GM23338 (cell line): ENCODE measurements at regions not wholly inside any gene's neighbourhood (a gene's known extent, or its start where the extent isn't known, plus 50 kb on each side); places are given as distances from the start of the nearest gene placed in this dataset.

Experiments
- ATAC-seq: fragments of 200-7000 bp; cut with Tn5 transposase; 3 replicates; pipeline ENCODE4 v1.9.1; 2020
- DNase-seq: peaks from one replicate; pipeline ENCODE4 v3.0.0-alpha.2; 2015; ENCODE audit warnings: low spot score
- H2AFZ ChIP-seq: fragments of 200-600 bp; sonication (generic); 2 replicates; pipeline ENCODE4 v1.8.0; 2016; ENCODE audit warnings: antibody characterized with exemption, mild to moderate bottlenecking, moderate library complexity
- H3F3A ChIP-seq: fragments of 200-600 bp; sonication (generic); replicated peaks from 2 replicates; pipeline ENCODE4 v1.8.0; 2017; ENCODE audit warnings: antibody characterized with exemption, mixed run types, low read depth
- H3K27ac ChIP-seq: fragments of 200-600 bp; sonication (generic); 2 replicates; pipeline ENCODE4 v1.6.1; 2016; ENCODE audit warnings: low read depth
- H3K27me3 ChIP-seq: fragments of 200-600 bp; sonication (generic); 2 replicates; pipeline ENCODE4 v1.8.0; 2016; ENCODE audit warnings: mild to moderate bottlenecking, mixed run types, moderate library complexity; ENCODE audit not compliant: insufficient read depth
- H3K36me3 ChIP-seq: fragments of 200-600 bp; sonication (generic); 2 replicates; pipeline ENCODE4 v1.8.0; 2016; ENCODE audit warnings: mild to moderate bottlenecking; ENCODE audit not compliant: insufficient read depth
- H3K4me1 ChIP-seq: fragments of 200-600 bp; sonication (generic); 2 replicates; pipeline ENCODE4 v1.8.0; 2016; ENCODE audit warnings: mild to moderate bottlenecking, moderate library complexity; ENCODE audit not compliant: insufficient read depth
- H3K4me2 ChIP-seq: fragments of 200-600 bp; sonication (generic); 2 replicates; pipeline ENCODE4 v1.7.1; 2017; ENCODE audit warnings: mixed run types
- H3K4me3 ChIP-seq: fragments of 200-600 bp; sonication (generic); 2 replicates; pipeline ENCODE4 v1.6.1; 2016; ENCODE audit warnings: mixed run types
- H3K79me2 ChIP-seq: fragments of 200-600 bp; sonication (generic); replicated peaks from 2 replicates; pipeline ENCODE4 v1.8.0; 2017; ENCODE audit warnings: mild to moderate bottlenecking; ENCODE audit not compliant: insufficient read depth
- H3K9me2 ChIP-seq: fragments of 200-600 bp; sonication (generic); 2 replicates; pipeline ENCODE4 v1.8.0; 2017; ENCODE audit not compliant: insufficient read depth
- H4K20me1 ChIP-seq: fragments of 200-600 bp; sonication (generic); replicated peaks from 2 replicates; pipeline ENCODE4 v1.8.0; 2017; ENCODE audit warnings: mild to moderate bottlenecking; ENCODE audit not compliant: insufficient read depth
- H3K27ac Mint-ChIP-seq: 2 replicates; pipeline ENCODE4 v1.8.0; 2020; ENCODE audit warnings: inconsistent platforms, mild to moderate bottlenecking, moderate library complexity, mixed read lengths
- H3K27me3 Mint-ChIP-seq: 3 replicates; pipeline ENCODE4 v1.8.0; 2022; ENCODE audit warnings: low read depth, mild to moderate bottlenecking, moderate library complexity, mixed read lengths, inconsistent platforms; ENCODE audit not compliant: insufficient read depth, poor library complexity
- H3K36me3 Mint-ChIP-seq: 3 replicates; pipeline ENCODE4 v1.8.0; 2021; ENCODE audit warnings: low read depth, mild to moderate bottlenecking, inconsistent platforms, moderate library complexity, mixed read lengths
- H3K4me1 Mint-ChIP-seq: 3 replicates; pipeline ENCODE4 v1.8.0; 2020; ENCODE audit warnings: mild to moderate bottlenecking, inconsistent platforms, mixed read lengths
- H3K4me3 Mint-ChIP-seq: 3 replicates; pipeline ENCODE4 v1.8.0; 2021; ENCODE audit warnings: moderate library complexity, mild to moderate bottlenecking, inconsistent platforms, mixed read lengths
- H3K9me3 Mint-ChIP-seq: 3 replicates; pipeline ENCODE4 v1.8.0; 2020; ENCODE audit warnings: moderate library complexity, mild to moderate bottlenecking, inconsistent platforms, mixed read lengths
- CREB1 ChIP-seq: fragments of 250-450 bp; sonication (Bioruptor Pico); IDR thresholded peaks from 2 replicates; pipeline ENCODE4 v1.5.0; 2020; ENCODE audit warnings: low read depth, mild to moderate bottlenecking, moderate library complexity
- EZH2 ChIP-seq: fragments of 200-600 bp; sonication (generic); IDR thresholded peaks from one replicate; pipeline ENCODE4 v1.8.0; 2017; ENCODE audit warnings: antibody characterized with exemption, mild to moderate bottlenecking, low read depth; ENCODE audit not compliant: unreplicated experiment
- JUNB ChIP-seq: IDR thresholded peaks from one replicate; pipeline ENCODE4 v1.6.1; 2016; ENCODE audit warnings: antibody characterized with exemption; ENCODE audit not compliant: unreplicated experiment
- NANOG ChIP-seq: IDR thresholded peaks from 2 replicates; pipeline ENCODE4 v1.6.1; 2016; ENCODE audit warnings: antibody characterized with exemption, borderline replicate concordance
- POLR2AphosphoS5 ChIP-seq: IDR thresholded peaks from 2 replicates; pipeline ENCODE4 v1.6.1; 2016; ENCODE audit warnings: antibody characterized with exemption, low read depth
- ZNF114 ChIP-seq: fragments of 250-450 bp; sonication (Bioruptor Pico); IDR thresholded peaks from 2 replicates; pipeline ENCODE4 v1.5.0; 2020; ENCODE audit warnings: mild to moderate bottlenecking, moderate library complexity
- ZNF331 ChIP-seq: fragments of 250-450 bp; sonication (Bioruptor Pico); IDR thresholded peaks from 2 replicates; pipeline ENCODE4 v1.5.0; 2020; ENCODE audit warnings: low read depth, mild to moderate bottlenecking, moderate library complexity
- TF ChIP-seq, protein P1 (sequence below), 2 experiments: fragments of 200-600 bp in 1 of 2; sonication (generic) in 1 of 2; conservative IDR thresholded peaks; 2 replicates each; pipeline versions ENCODE4 v1.5.1 to v1.6.1; 2016 to 2017; ENCODE audit warnings: antibody characterized with exemption in 2 of 2, low read depth in 2 of 2, mild to moderate bottlenecking in 2 of 2, moderate library complexity in 1 of 2
- TF ChIP-seq, protein P2 (sequence below): IDR thresholded peaks from one replicate; pipeline ENCODE4 v1.6.1; 2018; ENCODE audit warnings: antibody characterized with exemption; ENCODE audit not compliant: unreplicated experiment
- TF ChIP-seq, protein P3 (sequence below): IDR thresholded peaks from 2 replicates; pipeline ENCODE4 v1.6.1; 2016; ENCODE audit warnings: antibody characterized with exemption

DNA sequence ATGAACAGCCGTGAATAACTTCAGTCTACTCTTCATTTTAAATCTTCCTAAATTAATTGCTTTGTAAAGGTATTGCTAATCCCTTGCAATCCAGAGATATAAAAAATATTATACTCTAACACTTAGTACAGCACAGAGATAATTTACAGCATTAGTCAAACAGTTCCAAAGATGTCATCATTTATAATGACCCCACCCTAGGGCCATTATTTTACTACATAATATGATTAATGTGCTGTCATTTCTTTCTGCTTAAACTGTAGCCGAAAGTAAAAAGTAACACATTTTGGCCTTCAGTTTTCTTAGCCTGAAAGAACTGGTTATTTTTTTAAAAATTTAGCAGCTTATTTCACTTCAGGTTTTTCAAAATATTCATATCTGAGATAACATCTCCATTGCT is 256.3 kb upstream of the RFC3 start (continued):
- TF ChIP-seq, protein P1, sequence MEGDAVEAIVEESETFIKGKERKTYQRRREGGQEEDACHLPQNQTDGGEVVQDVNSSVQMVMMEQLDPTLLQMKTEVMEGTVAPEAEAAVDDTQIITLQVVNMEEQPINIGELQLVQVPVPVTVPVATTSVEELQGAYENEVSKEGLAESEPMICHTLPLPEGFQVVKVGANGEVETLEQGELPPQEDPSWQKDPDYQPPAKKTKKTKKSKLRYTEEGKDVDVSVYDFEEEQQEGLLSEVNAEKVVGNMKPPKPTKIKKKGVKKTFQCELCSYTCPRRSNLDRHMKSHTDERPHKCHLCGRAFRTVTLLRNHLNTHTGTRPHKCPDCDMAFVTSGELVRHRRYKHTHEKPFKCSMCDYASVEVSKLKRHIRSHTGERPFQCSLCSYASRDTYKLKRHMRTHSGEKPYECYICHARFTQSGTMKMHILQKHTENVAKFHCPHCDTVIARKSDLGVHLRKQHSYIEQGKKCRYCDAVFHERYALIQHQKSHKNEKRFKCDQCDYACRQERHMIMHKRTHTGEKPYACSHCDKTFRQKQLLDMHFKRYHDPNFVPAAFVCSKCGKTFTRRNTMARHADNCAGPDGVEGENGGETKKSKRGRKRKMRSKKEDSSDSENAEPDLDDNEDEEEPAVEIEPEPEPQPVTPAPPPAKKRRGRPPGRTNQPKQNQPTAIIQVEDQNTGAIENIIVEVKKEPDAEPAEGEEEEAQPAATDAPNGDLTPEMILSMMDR (conservative IDR thresholded peaks at IDR 0.05; ENCODE audit: low read depth in 2 of 2) = no peak
- no peak for TF ChIP-seq JUNB
- TF ChIP-seq, protein P2, sequence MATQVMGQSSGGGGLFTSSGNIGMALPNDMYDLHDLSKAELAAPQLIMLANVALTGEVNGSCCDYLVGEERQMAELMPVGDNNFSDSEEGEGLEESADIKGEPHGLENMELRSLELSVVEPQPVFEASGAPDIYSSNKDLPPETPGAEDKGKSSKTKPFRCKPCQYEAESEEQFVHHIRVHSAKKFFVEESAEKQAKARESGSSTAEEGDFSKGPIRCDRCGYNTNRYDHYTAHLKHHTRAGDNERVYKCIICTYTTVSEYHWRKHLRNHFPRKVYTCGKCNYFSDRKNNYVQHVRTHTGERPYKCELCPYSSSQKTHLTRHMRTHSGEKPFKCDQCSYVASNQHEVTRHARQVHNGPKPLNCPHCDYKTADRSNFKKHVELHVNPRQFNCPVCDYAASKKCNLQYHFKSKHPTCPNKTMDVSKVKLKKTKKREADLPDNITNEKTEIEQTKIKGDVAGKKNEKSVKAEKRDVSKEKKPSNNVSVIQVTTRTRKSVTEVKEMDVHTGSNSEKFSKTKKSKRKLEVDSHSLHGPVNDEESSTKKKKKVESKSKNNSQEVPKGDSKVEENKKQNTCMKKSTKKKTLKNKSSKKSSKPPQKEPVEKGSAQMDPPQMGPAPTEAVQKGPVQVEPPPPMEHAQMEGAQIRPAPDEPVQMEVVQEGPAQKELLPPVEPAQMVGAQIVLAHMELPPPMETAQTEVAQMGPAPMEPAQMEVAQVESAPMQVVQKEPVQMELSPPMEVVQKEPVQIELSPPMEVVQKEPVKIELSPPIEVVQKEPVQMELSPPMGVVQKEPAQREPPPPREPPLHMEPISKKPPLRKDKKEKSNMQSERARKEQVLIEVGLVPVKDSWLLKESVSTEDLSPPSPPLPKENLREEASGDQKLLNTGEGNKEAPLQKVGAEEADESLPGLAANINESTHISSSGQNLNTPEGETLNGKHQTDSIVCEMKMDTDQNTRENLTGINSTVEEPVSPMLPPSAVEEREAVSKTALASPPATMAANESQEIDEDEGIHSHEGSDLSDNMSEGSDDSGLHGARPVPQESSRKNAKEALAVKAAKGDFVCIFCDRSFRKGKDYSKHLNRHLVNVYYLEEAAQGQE = no peak
- no peak for TF ChIP-seq EZH2

DNA sequence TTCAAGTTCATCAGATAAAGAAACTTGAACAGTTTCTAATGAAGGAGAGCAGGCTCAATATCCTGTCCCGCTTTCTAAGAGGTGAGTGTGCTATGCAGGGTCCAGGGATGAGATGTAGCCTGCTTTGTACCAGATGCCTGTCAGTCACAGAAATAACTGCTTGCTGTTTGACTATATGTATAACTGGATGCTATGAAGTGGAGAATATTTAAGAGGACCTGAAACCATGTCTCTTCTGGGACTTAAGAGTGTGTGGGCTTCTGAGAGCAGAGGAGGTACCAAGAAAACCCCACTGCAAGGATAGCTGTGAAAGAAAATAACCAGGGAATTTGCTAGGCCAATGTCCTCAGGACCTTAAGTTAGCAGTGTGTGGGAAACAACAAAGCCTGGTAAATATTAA is 246.3 kb upstream of the RFC3 start:
- DNase-seq (no peak), ATAC-seq (no peak)
- Histone ChIP-seq H3F3A (no peaks in the 10 kb centered on the region), H3K27me3 (no peaks in the 10 kb centered on the region), H3K4me1 (no peaks in the 10 kb centered on the region), H3K79me2 (no peaks in the 10 kb centered on the region), H3K9me2 (no peaks in the 10 kb centered on the region), H4K20me1 (no peaks in the 10 kb centered on the region), H3K36me3 (no peaks in the 10 kb centered on the region), H3K4me3 (no peak overlapping the region), H2AFZ (no peak overlapping the region), H3K27ac (no peak overlapping the region), H3K4me2 (no peak overlapping the region)
- Mint-ChIP-seq H3K9me3 (no peaks in the 10 kb centered on the region), H3K27ac (no peak overlapping the region), H3K4me1 (no peaks in the 10 kb centered on the region), H3K27me3 (no peaks in the 10 kb centered on the region), H3K4me3 (no peak overlapping the region), H3K36me3 (no peaks in the 10 kb centered on the region)
- TF ChIP-seq NANOG (no peak), CREB1 (CRISPR knock-in tag) (no peak), ZNF114 (CRISPR knock-in tag) (no peak), ZNF331 (CRISPR knock-in tag) (no peak), EZH2 (no peak), POLR2AphosphoS5 (no peak)
- TF ChIP-seq, protein P1 (conservative IDR thresholded peaks at IDR 0.05; ENCODE audit: low read depth in 2 of 2) = no peak
- TF ChIP-seq, protein P3, sequence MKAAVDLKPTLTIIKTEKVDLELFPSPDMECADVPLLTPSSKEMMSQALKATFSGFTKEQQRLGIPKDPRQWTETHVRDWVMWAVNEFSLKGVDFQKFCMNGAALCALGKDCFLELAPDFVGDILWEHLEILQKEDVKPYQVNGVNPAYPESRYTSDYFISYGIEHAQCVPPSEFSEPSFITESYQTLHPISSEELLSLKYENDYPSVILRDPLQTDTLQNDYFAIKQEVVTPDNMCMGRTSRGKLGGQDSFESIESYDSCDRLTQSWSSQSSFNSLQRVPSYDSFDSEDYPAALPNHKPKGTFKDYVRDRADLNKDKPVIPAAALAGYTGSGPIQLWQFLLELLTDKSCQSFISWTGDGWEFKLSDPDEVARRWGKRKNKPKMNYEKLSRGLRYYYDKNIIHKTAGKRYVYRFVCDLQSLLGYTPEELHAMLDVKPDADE = no peak
- TF ChIP-seq, protein P2 = no peak
